ACC112 (cell line): ENCODE measurements at regions not wholly inside any gene's neighbourhood (a gene's known extent, or its start where the extent isn't known, plus 50 kb on each side); places are given as distances from the start of the nearest gene placed in this dataset.
"Not testable (repeated sequence)": the region's sequence is repeated elsewhere in the genome, so short reads cannot be mapped to it uniquely, and the experiment has no call there.

Experiments
- H2AFZ ChIP-seq: fragments of 200-600 bp; sonication (generic); one replicate; pipeline ENCODE4 v1.6.0; 2017; ENCODE audit warnings: antibody characterized with exemption, low read length; ENCODE audit not compliant: unreplicated experiment
- H3K27ac ChIP-seq: fragments of 200-600 bp; sonication (generic); 2 replicates; pipeline ENCODE4 v1.5.1; 2014; ENCODE audit warnings: low read depth, mild to moderate bottlenecking, antibody characterized with exemption, low read length, moderate library complexity
- H3K27me3 ChIP-seq: fragments of 200-600 bp; sonication (generic); 2 replicates; pipeline ENCODE4 v1.6.1; 2014; ENCODE audit warnings: mild to moderate bottlenecking, antibody characterized with exemption, low read length, moderate library complexity, mixed read lengths; ENCODE audit not compliant: insufficient read depth
- H3K36me3 ChIP-seq: fragments of 200-600 bp; sonication (generic); 2 replicates; pipeline ENCODE4 v1.6.1; 2016; ENCODE audit warnings: mild to moderate bottlenecking, antibody characterized with exemption, low read length, moderate library complexity, mixed read lengths; ENCODE audit not compliant: insufficient read depth
- H3K4me1 ChIP-seq: fragments of 200-600 bp; sonication (generic); one replicate; pipeline ENCODE4 v1.6.1; 2016; ENCODE audit warnings: low read length, mixed read lengths; ENCODE audit not compliant: insufficient read depth, unreplicated experiment, control insufficient read depth
- H3K4me3 ChIP-seq: fragments of 200-600 bp; sonication (generic); 2 replicates; pipeline ENCODE4 v1.5.1; 2014; ENCODE audit warnings: mild to moderate bottlenecking, low read depth, low read length
- H3K79me2 ChIP-seq: fragments of 200-600 bp; sonication (generic); one replicate; pipeline ENCODE4 v1.6.0; 2016; ENCODE audit warnings: low read length; ENCODE audit not compliant: control insufficient read depth, unreplicated experiment, insufficient read depth

DNA sequence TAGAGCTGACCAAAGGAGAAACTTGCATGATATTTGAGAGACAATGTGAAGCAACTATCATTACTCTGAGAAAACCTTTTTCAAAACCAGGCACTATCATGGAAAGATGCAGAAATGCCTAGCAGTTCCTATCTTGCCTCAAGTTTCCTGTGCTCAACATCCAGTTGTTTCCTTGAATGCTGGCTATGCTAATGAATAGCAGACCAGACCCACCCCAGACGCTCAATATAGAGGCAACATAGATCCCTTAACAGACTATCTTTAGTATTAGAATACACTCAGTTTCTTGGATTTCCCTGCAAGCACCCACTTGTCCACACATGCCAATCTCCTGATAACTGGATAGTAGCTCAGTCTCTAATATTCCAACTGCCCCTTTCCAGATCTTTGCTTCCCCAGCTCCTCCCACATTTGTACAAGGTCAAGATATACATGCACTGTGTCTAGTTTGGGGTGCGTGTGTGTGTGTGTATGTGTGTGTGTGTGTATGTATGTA, 93.3 kb upstream of the PCSK5 start:
- Histone ChIP-seq H3K27me3 (no peaks in the 10 kb centered on the region), H3K4me3 (no peak overlapping the region), H3K4me1 (no peaks in the 10 kb centered on the region), H2AFZ (no peak overlapping the region), H3K36me3 (no peaks in the 10 kb centered on the region), H3K79me2 (no peaks in the 10 kb centered on the region), H3K27ac (no peak overlapping the region)

DNA sequence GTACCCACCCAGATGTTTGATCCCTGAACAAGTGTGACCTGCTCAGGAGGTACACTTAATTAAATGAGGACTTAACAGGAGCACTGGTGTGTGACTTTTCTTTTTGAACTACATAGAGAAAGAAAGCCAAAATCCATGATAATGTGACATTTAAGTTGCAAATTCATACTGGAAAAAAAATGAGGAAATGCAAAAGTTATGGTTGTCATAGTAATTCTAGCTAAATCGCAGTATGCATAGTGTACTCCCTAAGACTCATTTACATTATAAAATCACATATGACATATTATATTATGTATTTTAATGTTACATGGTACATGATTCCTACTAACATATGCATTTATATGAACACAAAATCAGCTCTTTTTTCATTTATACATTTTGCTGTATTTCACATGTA, 92.0 kb upstream of the PCSK5 start:
- Histone ChIP-seq H3K4me1 (peaks cover 7% of the 10 kb centered on the region), H3K27me3 (no peaks in the 10 kb centered on the region), H3K4me3 (no peak overlapping the region), H3K36me3 (no peaks in the 10 kb centered on the region), H2AFZ (no peak overlapping the region), H3K27ac (no peak overlapping the region), H3K79me2 (no peaks in the 10 kb centered on the region)

- H3K36me3 ChIP-seq = no peaks in the 10 kb centered on the region
- H3K4me3 ChIP-seq = no peak overlapping the region
- no peak overlapping the region for H2AFZ ChIP-seq
- H3K4me1 ChIP-seq = peaks cover 12% of the 10 kb centered on the region
- no peaks in the 10 kb centered on the region for H3K27me3 ChIP-seq
- no peak overlapping the region for H3K27ac ChIP-seq
- no peaks in the 10 kb centered on the region for H3K79me2 ChIP-seq
Measured at GRCh38 chr9:75803130-75803529, 87.3 kb upstream of the PCSK5 start.

GRCh38 chr9:75810063-75810462, 80.4 kb upstream of the PCSK5 start:
- no peaks in the 10 kb centered on the region for H3K4me1 ChIP-seq
- H3K79me2 ChIP-seq = no peaks in the 10 kb centered on the region

DNA sequence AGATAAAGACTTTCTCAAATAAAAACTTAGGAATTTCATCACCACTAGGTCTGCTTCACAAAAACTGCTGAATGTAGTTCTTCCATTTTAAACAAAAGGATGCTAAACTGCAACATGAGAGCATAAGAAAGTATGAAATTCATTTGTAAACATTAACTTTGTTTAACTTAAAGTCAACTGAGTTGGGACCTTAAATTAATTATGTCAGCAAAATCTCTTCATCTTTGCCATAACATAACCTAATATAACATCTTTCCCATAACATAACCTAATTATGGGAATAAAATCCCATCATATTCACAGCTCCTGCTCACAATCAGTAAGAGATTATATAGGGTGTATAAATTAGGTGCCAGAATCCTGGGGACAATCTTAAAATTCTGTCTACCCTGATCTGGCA, 78.8 kb upstream of the PCSK5 start:
- H3K79me2 ChIP-seq = no peaks in the 10 kb centered on the region
- H3K27ac ChIP-seq = no peak overlapping the region
- H3K4me1 ChIP-seq = no peaks in the 10 kb centered on the region
- H3K36me3 ChIP-seq = no peaks in the 10 kb centered on the region
- H2AFZ ChIP-seq = no peak overlapping the region
- H3K4me3 ChIP-seq = no peak overlapping the region
- no peaks in the 10 kb centered on the region for H3K27me3 ChIP-seq

More at GRCh38 chr9:75810063-75810462, 80.4 kb upstream of the PCSK5 start:
- no peaks in the 10 kb centered on the region for H3K36me3 ChIP-seq
- H3K27me3 ChIP-seq = no peaks in the 10 kb centered on the region
- H3K4me3 ChIP-seq = no peak overlapping the region
- H2AFZ ChIP-seq = no peak overlapping the region
- no peak overlapping the region for H3K27ac ChIP-seq

DNA sequence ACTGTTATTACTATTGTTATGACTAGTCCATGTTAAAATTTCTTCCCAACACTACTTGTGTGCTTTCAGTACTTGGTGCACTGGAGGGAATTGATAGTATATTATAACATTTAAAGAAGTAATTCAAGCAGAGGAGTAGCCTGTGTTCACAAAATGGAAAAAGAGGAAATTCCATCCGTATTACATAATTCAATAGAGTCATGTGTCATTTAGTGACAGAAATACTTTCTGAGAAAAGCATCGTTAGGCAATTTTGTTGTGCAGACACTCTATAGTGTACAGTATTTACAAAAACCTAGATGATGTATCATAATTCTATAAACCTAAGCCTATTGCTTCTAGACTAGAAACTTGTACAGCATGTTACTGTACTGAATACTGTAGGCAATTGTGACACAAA, 78.3 kb upstream of the PCSK5 start:
- Histone ChIP-seq H3K79me2 (no peaks in the 10 kb centered on the region), H3K36me3 (no peaks in the 10 kb centered on the region), H3K27me3 (no peaks in the 10 kb centered on the region), H3K4me1 (no peaks in the 10 kb centered on the region), H2AFZ (no peak overlapping the region), H3K4me3 (no peak overlapping the region), H3K27ac (no peak overlapping the region)

DNA sequence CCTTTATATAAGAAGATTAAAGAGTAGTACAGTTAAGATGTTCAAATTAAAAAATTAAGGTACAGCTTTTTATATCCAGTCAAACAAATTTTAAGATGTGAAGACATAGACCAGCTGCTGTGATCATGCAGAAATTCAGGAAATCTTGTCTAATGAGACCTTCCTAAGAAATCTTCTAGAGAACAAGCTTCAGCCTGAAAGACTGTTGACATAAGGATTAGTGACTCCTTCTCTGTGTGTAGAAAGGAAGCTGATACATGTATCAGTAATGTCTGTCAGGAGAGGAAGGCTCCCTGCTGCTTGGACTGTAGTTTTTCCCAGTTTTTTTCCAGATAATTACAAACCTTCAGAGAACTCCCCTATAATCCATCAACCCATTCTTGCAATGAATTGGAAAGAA, 75.8 kb upstream of the PCSK5 start:
- H3K36me3 ChIP-seq = no peaks in the 10 kb centered on the region
- no peaks in the 10 kb centered on the region for H3K4me1 ChIP-seq
- H3K27me3 ChIP-seq = no peaks in the 10 kb centered on the region
- no peaks in the 10 kb centered on the region for H3K79me2 ChIP-seq
- no peak overlapping the region for H3K4me3 ChIP-seq
- no peak overlapping the region for H2AFZ ChIP-seq
- H3K27ac ChIP-seq = no peak overlapping the region

GRCh38 chr9:75820471-75821115, 69.9 kb upstream of the PCSK5 start:
- H3K4me3 ChIP-seq, H2AFZ ChIP-seq, H3K79me2 ChIP-seq, H3K4me1 ChIP-seq, H3K36me3 ChIP-seq, H3K27ac ChIP-seq, H3K27me3 ChIP-seq: not testable (repeated sequence)

GRCh38 chr9:75823151-75823550, 67.3 kb upstream of the PCSK5 start:
- Histone ChIP-seq H3K4me3 (no peak overlapping the region), H2AFZ (no peak overlapping the region), H3K27me3 (0 out of 2 replicates have a peak, but pooled peaks cover 5% of the 10 kb centered on the region), H3K79me2 (no peaks in the 10 kb centered on the region), H3K4me1 (no peaks in the 10 kb centered on the region), H3K36me3 (no peaks in the 10 kb centered on the region), H3K27ac (no peak overlapping the region)

GRCh38 chr9:75824816-75825568, 65.5 kb upstream of the PCSK5 start:
- Histone ChIP-seq H3K36me3 (no peaks in the 10 kb centered on the region), H3K79me2 (no peaks in the 10 kb centered on the region), H3K27ac (no peak overlapping the region), H3K27me3 (0 out of 2 replicates have a peak, but pooled peaks cover 5% of the 10 kb centered on the region), H3K4me3 (no peak overlapping the region), H3K4me1 (no peaks in the 10 kb centered on the region), H2AFZ (no peak overlapping the region)

DNA sequence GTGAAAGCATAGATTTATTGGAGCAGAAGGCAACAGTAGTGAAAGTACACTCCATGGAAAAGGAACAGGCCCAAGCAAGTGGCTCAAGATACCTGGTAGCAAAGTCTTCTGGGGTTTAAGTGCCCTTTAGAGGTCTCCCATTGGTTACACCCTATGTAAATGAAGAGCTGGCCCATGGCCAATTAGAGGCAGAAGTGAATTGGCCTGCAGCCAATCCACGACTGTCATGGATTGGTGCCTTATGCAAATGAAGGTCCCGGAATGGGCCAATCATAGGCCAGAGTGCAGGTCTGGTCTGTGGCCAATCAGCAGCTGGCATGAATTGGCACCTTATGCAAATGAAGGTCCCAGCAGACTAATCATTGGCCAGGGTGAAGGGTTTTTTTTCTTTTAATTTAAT, 64.2 kb upstream of the PCSK5 start:
- 0 out of 2 replicates have a peak, but pooled peaks cover 5% of the 10 kb centered on the region for H3K27me3 ChIP-seq
- no peaks in the 10 kb centered on the region for H3K79me2 ChIP-seq
- H3K4me1 ChIP-seq = no peaks in the 10 kb centered on the region
- H3K27ac ChIP-seq = no peak overlapping the region
- no peak overlapping the region for H3K4me3 ChIP-seq
- H2AFZ ChIP-seq = no peak overlapping the region
- H3K36me3 ChIP-seq = no peaks in the 10 kb centered on the region
